HG02571 (cell line): ENCODE measurements at regions not wholly inside any gene's neighbourhood (a gene's known extent, or its start where the extent isn't known, plus 50 kb on each side); places are given as distances from the start of the nearest gene placed in this dataset.

Source experiments
- ATAC-seq: cut with Tn5 transposase; IDR thresholded peaks from one replicate; pipeline ENCODE4 v1.9.1; 2021; ENCODE audit warnings: mild to moderate bottlenecking, moderate library complexity; ENCODE audit not compliant: unreplicated experiment

DNA sequence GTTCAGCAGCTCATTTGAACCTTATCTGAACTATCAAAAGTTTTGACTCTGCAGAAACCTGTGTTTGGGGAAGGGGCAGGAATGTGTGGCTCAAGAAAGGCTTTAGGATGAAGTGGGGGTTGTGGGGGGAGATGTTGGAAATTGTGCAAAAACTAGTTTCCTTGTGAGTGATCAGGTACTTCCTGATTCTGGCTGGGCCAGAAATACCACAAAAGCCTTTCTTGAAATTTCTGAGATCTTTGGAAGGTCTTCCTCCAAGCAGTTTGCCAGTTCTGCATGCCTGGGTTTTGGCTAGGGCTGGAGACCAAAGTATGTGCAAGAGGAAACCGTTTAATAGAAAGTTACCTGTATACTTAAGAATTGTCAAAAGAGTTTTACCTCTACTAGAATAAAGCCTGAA is 116.6 kb downstream of the BMP2 start:
- ATAC-seq, result no peak

GRCh38 chr20:6886065-6886729 is 118.7 kb downstream of the BMP2 start:
- no peak for ATAC-seq

GRCh38 chr20:6887966-6888365 is 120.5 kb downstream of the BMP2 start:
- no peak for ATAC-seq

DNA sequence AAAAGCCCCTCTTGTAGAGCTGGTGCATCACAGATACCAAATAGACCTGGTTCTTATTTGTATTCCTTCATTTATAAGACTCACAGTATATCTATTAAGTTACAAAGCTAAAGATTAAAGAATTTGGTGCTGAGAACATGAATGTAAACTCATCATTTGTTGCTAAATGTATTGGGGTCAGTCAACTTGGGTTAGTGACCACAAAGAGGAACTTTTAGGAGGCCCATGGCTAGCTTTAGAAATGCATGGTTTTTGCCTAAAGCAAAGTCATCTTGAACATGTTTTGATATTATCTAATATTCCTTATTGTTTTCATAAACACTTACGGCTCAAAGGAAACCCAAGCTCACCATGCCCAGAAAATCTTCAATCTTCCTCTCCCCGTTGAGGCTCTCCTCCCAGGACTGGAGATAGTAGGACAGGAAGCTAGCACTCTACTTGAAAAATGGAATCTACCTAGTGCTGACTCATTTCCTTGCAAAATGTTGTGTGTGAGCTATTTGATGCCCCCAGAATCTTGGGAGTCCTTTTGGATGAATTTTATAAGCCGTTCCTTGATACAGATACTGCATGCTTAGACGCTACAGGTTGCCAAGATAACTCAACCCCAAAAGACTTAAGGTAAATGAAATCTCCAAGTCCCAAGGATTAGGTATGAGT is 121.4 kb downstream of the BMP2 start:
- no peak for ATAC-seq

- no peak for ATAC-seq
Observed at GRCh38 chr20:6892724-6893123, 125.2 kb downstream of the BMP2 start.

- no peak for ATAC-seq
Observed at GRCh38 chr20:6898928-6899327, 131.4 kb downstream of the BMP2 start.

GRCh38 chr20:6906871-6907270 is 139.4 kb downstream of the BMP2 start:
- no peak for ATAC-seq

- ATAC-seq, result no peak
Observed at GRCh38 chr20:6908673-6909072, 141.2 kb downstream of the BMP2 start.

GRCh38 chr20:6909608-6910007 is 142.1 kb downstream of the BMP2 start:
- no peak for ATAC-seq

- no peak for ATAC-seq
Observed at GRCh38 chr20:6914986-6915385, 147.5 kb downstream of the BMP2 start.

DNA sequence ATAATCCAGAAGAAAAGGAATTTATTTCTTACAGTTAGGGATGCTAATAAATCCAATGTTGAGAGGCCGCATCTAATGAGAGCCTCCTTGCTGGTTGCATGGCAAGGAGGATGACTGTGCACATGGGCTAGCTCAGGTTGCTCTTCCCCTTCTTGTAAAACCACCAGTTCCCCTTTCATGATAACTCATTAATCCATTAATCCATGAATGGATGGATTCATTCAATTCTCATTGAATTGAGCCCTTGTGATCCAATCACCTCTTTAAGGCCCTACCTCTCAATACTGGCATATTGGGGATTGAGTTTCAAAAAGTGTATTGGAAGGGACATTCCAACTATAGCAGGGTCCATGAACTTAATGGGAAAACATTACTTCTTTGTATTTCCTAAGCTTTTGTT is 149.5 kb downstream of the BMP2 start:
- ATAC-seq, result no peak

- no peak for ATAC-seq
Observed at GRCh38 chr20:6919792-6920468, 152.4 kb downstream of the BMP2 start.

GRCh38 chr20:6920991-6921613 is 153.6 kb downstream of the BMP2 start:
- ATAC-seq, result no peak

DNA sequence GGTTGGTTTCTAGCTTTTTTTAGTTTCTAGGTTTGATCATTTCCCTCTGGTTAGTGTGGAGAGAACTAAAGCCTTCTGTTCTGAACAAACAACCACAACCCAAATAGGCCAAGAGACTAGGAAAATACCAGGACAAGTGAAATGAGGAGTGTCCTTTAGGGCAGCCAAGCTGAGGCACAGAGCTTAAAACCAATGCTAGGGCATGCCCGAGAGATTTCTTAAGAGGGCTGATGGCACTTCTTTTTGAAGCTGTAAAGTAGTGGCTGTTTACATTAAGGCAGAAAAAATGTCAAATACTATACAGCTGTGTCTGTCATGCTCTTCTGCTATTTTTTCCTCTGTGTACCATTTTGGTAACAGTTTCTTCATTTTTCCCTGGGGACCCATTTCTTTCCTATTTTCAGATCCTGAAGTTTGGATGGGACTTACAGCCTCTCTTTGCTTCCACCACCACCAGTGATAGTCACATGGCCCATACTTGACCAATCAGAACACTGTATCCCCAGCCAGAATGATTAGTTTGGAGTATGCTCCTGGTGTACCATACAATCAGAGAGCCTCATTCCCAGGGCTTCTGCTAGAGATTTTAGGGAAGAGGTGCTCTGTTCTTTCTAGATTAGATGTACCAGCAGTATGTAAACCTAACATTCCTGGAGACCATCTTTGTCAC is 154.4 kb downstream of the BMP2 start:
- ATAC-seq, result no peak

DNA sequence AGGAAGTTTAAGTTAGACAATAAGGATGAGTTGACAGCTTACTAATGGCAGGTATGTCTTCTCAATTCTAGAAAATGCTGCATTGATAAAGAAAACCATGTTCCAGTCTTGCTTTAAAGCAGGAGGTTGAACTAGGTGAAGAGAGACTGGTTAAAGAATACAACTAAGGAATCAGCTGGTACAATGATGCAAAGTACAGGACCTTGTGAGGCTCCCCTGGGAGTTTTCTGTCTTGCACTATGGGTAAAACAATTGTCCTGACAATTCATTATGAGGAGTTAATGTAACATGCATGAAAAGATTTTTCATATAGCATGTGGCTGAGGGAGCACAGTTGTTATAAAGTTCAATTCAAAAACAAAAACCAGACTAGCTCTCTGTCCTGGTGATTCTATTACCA is 157.2 kb downstream of the BMP2 start:
- ATAC-seq, result no peak

- ATAC-seq, result no peak
Observed at GRCh38 chr20:6925744-6926278, 158.3 kb downstream of the BMP2 start.

- ATAC-seq, result no peak
Observed at GRCh38 chr20:6940048-6940447, 172.6 kb downstream of the BMP2 start.

DNA sequence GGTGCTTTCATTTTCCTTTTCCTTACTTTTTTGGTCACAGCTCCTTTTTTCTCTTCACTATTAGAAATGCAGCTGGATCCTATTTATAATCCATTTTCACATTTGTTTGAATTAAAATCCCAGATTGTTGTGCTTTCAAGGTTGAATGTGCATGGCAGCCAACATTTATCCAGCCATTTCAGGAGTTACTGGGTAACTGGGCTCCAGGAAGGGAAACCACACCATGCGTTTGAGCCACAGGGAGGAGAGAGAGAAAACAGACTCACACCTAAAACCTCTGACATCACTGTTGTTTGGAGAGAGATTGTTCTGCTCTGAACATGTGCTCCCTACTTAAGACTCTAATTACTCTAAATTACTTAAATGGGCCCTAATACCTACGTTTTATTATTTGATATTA is 173.4 kb downstream of the BMP2 start:
- ATAC-seq, result no peak

DNA sequence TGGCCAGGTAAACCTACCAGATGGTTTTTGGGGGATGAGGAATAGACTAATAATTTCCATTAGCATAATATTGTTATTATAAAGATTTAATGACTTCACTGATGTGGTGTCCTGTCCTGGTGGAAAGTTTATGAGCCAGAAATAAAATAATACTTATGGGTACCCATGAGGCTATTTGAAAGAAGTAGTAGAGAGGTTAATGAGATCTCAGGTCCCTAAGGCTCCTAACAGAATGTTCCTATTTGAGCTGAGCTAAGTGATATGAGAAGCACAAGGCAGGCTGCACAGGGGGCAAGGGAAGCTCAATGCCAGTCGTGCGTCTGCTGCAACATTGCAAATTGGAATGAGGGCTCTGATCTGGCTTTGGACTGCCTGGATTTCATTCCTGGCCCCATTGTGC is 174.1 kb downstream of the BMP2 start:
- ATAC-seq, result no peak

DNA sequence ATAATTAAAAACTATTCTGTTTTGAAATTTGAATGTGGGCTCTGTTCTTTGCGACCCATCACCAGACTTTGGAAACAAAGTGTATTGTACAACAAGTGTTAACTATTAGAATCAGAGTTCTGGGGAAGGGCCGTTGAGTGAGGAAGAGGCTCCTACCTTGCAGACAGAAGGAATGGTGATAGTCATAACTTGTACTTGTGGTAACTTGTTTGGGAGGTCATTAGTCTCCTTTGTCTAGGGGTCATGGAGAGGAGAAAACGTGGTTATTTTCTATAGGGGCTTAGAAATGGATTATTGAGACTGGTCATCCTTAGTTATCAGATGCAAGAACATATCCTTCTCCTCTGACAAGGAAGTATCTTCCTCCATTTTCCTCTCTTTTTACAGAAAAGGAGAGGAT is 174.8 kb downstream of the BMP2 start:
- no peak for ATAC-seq

DNA sequence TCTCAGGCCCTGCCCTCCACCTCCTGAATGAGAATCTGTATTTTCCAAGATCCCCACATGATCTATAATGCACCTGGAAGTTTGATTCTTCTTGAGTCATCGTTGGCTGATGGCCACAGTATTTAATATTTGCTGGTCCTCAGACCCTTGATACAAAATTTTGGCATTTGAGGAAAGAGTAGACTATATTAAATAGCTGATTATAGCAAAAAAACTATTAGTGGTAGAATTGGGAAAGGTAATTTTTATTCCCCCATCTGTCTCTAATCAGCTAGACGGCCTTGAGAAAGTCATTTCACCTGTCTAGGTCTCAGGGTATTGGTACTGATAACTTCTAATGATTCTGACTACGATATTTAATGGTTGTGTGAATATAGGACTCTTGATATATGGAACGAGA is 176.8 kb downstream of the BMP2 start:
- no peak for ATAC-seq
